SU-DHL-6 (cell line): ENCODE measurements at regions not wholly inside any gene's neighbourhood (a gene's known extent, or its start where the extent isn't known, plus 50 kb on each side); places are given as distances from the start of the nearest gene placed in this dataset.

Experiments used
- H2AFZ ChIP-seq: fragments of 200-600 bp; sonication (generic); 2 replicates; pipeline ENCODE4 v1.6.1; 2014; ENCODE audit warnings: low read depth, mild to moderate bottlenecking, moderate library complexity, mixed read lengths, antibody characterized with exemption, low read length; ENCODE audit not compliant: severe bottlenecking
- H3F3A ChIP-seq: fragments of 200-600 bp; shearing (Covaris generic); 2 replicates; pipeline ENCODE4 v1.6.0; 2016; ENCODE audit warnings: antibody characterized with exemption, mild to moderate bottlenecking; ENCODE audit not compliant: insufficient read depth
- H3K27ac ChIP-seq: fragments of 200-600 bp; sonication (generic); 2 replicates; pipeline ENCODE4 v1.5.1; 2016; ENCODE audit warnings: low read depth, mild to moderate bottlenecking, low read length, moderate library complexity, mixed read lengths
- H3K27me3 ChIP-seq: fragments of 200-600 bp; sonication (generic), shearing (Covaris generic); 2 replicates; pipeline ENCODE4 v1.6.0; 2014; ENCODE audit warnings: mild to moderate bottlenecking, low read length
- H3K36me3 ChIP-seq: fragments of 200-600 bp; sonication (generic); 2 replicates; pipeline ENCODE4 v1.6.1; 2014; ENCODE audit warnings: mild to moderate bottlenecking, low read length, mixed read lengths
- H3K4me2 ChIP-seq: fragments of 300-600, 200-600 bp; shearing (Covaris generic), sonication (generic); 2 replicates; pipeline ENCODE4 v1.6.0; 2014; ENCODE audit warnings: low read length, low read depth, mild to moderate bottlenecking; ENCODE audit not compliant: poor library complexity, severe bottlenecking
- H3K4me3 ChIP-seq: fragments of 200-600 bp; sonication (generic); 2 replicates; pipeline ENCODE4 v1.5.1; 2014; ENCODE audit warnings: antibody characterized with exemption, low read length, mild to moderate bottlenecking, mixed read lengths; ENCODE audit not compliant: insufficient read depth, poor library complexity, severe bottlenecking
- H3K79me2 ChIP-seq: fragments of 200-600 bp; sonication (generic); 2 replicates; pipeline ENCODE4 v1.6.1; 2014; ENCODE audit warnings: mild to moderate bottlenecking, low read length, moderate library complexity; ENCODE audit not compliant: insufficient read depth
- H3K9ac ChIP-seq: fragments of 200-600 bp; sonication (generic); 2 replicates; pipeline ENCODE4 v1.7.0; 2014; ENCODE audit warnings: mild to moderate bottlenecking, low read length
- H3K9me2 ChIP-seq: fragments of 200-600 bp; sonication (generic); replicated peaks from 2 replicates; pipeline ENCODE4 v1.6.1; 2014; ENCODE audit warnings: low read length; ENCODE audit not compliant: insufficient read depth
- H3K9me3 ChIP-seq: fragments of 200-600 bp; sonication (generic); 2 replicates; pipeline ENCODE4 v1.6.1; 2014; ENCODE audit warnings: low read length, mixed read lengths; ENCODE audit not compliant: insufficient read depth
- H4K20me1 ChIP-seq: fragments of 200-600 bp; sonication (generic); 2 replicates; pipeline ENCODE4 v1.6.1; 2014; ENCODE audit warnings: low read depth, mild to moderate bottlenecking, antibody characterized with exemption, low read length, moderate library complexity, mixed read lengths
- EZH2phosphoT487 ChIP-seq: fragments of 200-600 bp; sonication (generic), shearing (Covaris generic); conservative IDR thresholded peaks from 2 replicates; pipeline ENCODE4 v1.6.1; 2018; ENCODE audit warnings: mild to moderate bottlenecking, antibody characterized with exemption, low read length, moderate library complexity, mixed read lengths
- TF ChIP-seq, protein P1 (sequence below): fragments of 200-600 bp; sonication (generic); IDR thresholded peaks from one replicate; pipeline ENCODE4 v1.5.1; 2017; ENCODE audit warnings: antibody characterized with exemption, mild to moderate bottlenecking, low read length, moderate library complexity; ENCODE audit not compliant: insufficient read depth, poor library complexity, severe bottlenecking

DNA sequence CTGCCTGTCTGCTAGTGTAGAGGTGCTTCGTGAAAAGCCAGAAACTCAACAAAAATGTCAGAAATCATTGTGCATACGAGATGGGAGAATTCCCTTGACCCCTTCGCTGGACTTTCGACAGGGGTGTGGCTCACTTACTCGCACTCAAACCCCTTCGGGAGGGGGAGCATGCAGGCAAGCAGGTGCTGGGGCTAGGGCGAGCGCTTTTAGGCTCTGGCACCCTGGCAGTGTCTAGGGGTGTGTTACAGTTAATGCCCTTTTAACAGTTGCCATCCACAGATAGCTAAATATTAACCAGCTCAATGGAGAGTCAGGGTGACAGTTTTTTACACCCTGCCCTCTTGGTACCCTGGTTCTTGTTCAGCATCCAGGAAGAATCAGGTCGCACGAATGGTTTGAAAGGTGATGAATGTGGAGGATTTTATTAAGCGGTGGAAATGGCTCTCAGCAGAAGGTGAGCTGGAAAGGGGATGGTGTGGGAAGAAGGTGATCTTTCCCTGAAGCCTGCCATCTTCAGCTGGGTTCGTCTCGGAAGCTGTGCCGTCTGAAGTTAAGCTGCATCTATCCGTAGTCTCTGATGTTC, 59.6 kb upstream of the SHANK2 start:
- Histone ChIP-seq H4K20me1 (no peaks in the 10 kb centered on the region), H3K27ac (no peak overlapping the region), H3K9ac (no peak overlapping the region), H3K27me3 (no peaks in the 10 kb centered on the region), H2AFZ (no peak overlapping the region), H3F3A (no peaks in the 10 kb centered on the region), H3K9me3 (no peaks in the 10 kb centered on the region), H3K4me2 (no peak overlapping the region), H3K9me2 (no peaks in the 10 kb centered on the region), H3K4me3 (no peak overlapping the region), H3K79me2 (no peaks in the 10 kb centered on the region), H3K36me3 (no peaks in the 10 kb centered on the region)
- TF ChIP-seq EZH2phosphoT487: no peak
- TF ChIP-seq, protein P1, sequence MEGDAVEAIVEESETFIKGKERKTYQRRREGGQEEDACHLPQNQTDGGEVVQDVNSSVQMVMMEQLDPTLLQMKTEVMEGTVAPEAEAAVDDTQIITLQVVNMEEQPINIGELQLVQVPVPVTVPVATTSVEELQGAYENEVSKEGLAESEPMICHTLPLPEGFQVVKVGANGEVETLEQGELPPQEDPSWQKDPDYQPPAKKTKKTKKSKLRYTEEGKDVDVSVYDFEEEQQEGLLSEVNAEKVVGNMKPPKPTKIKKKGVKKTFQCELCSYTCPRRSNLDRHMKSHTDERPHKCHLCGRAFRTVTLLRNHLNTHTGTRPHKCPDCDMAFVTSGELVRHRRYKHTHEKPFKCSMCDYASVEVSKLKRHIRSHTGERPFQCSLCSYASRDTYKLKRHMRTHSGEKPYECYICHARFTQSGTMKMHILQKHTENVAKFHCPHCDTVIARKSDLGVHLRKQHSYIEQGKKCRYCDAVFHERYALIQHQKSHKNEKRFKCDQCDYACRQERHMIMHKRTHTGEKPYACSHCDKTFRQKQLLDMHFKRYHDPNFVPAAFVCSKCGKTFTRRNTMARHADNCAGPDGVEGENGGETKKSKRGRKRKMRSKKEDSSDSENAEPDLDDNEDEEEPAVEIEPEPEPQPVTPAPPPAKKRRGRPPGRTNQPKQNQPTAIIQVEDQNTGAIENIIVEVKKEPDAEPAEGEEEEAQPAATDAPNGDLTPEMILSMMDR: no peak

DNA sequence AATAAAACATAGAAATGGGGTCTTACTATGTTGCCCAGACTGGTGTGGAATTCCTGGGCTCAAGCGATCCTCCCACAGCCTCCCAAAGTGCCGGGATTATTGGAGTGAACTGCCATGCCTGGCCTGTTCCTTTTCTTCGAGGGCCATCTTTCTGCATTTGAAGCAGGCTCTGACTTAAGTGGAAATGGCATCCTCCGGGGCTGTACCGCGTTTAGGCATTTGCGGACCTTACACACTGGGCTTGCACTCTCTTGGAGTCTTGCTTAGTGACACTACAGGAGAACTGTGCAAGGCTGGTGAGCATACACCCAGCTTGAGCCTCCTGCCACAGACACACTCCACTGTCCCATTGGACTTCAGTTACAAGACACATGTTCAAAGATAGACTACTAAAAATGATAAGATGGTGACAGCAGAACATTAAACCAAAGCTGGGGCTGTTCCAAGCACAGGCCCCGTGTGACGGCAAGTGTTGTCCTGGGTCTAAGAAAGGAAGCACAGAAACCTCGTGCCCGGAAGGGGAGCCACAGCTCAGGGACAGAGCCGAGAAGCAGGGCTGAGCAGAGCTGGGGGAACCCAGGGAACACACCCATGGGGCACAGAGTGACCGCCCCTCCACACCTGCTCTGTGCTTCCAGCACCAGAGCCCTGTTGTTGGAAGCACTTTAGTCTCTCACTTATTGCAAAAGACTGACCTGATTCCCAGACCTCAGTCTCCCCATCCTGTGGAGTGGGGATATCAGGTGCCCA, 59.0 kb upstream of the SHANK2 start:
- no peak overlapping the region for H2AFZ ChIP-seq
- TF ChIP-seq, protein P1: no peak
- TF ChIP-seq EZH2phosphoT487: no peak
- no peaks in the 10 kb centered on the region for H3K36me3 ChIP-seq
- no peaks in the 10 kb centered on the region for H3K79me2 ChIP-seq
- no peak overlapping the region for H3K27ac ChIP-seq
- H3K9ac ChIP-seq: no peak overlapping the region
- no peaks in the 10 kb centered on the region for H3F3A ChIP-seq
- H3K4me3 ChIP-seq: no peak overlapping the region
- no peaks in the 10 kb centered on the region for H3K9me2 ChIP-seq
- H3K9me3 ChIP-seq: no peaks in the 10 kb centered on the region
- no peaks in the 10 kb centered on the region for H4K20me1 ChIP-seq
- no peak overlapping the region for H3K4me2 ChIP-seq
- H3K27me3 ChIP-seq: no peaks in the 10 kb centered on the region

DNA sequence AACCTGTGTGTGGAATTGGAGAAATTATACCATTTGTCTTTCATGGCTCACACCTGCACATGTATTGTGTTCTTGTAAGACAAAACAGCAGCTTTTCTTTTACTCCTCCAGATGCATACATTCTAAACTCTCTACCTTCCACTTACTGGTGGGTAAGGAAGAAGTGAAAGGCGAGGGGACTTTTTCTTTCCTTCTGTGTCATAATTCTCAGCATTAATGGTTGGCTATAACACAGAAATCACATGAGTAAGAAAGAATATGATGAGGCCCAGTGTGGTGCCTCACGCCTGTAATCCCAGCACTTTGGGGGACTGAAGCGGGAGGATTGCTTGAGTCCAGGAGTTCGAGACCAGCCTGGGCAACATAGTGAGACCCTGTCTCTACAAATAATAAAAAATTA, 57.8 kb upstream of the SHANK2 start:
- no peaks in the 10 kb centered on the region for H3K79me2 ChIP-seq
- H3K27ac ChIP-seq: no peak overlapping the region
- H3F3A ChIP-seq: no peaks in the 10 kb centered on the region
- no peaks in the 10 kb centered on the region for H3K9me3 ChIP-seq
- TF ChIP-seq, protein P1: no peak
- TF ChIP-seq EZH2phosphoT487: no peak
- H3K36me3 ChIP-seq: no peaks in the 10 kb centered on the region
- H3K9ac ChIP-seq: no peak overlapping the region
- H3K27me3 ChIP-seq: no peaks in the 10 kb centered on the region
- no peak overlapping the region for H2AFZ ChIP-seq
- H3K4me3 ChIP-seq: no peak overlapping the region
- H3K9me2 ChIP-seq: no peaks in the 10 kb centered on the region
- no peak overlapping the region for H3K4me2 ChIP-seq
- no peaks in the 10 kb centered on the region for H4K20me1 ChIP-seq
